Peyer's patch (tissue), 4 donors: ENCODE measurements at regions not wholly inside any gene's neighbourhood (a gene's known extent, or its start where the extent isn't known, plus 50 kb on each side); places are given as distances from the start of the nearest gene placed in this dataset.

ENCODE experiments used
- DNase-seq, 3 donors: peaks; one replicate each; pipeline ENCODE4 v3.0.0-alpha.2; 2017 to 2019
- H3K27ac ChIP-seq, 4 donors: fragments of 200-600 bp; sonication (generic); one replicate each; pipeline ENCODE4 v1.5.1; 2016 to 2019
- H3K27me3 ChIP-seq, 2 donors: fragments of 200-600 bp; sonication (generic); one replicate each; pipeline ENCODE4 v1.5.1; 2019
- H3K36me3 ChIP-seq, 3 donors: fragments of 200-600 bp; sonication (generic); one replicate each; pipeline ENCODE4 v1.5.1; 2016 to 2019
- H3K4me1 ChIP-seq, 4 donors: fragments of 200-600 bp; sonication (generic); one replicate each; pipeline ENCODE4 v1.5.1; 2016 to 2019
- H3K4me3 ChIP-seq, 4 donors: fragments of 200-600 bp; sonication (generic); 1 replicate in 3 of 4; 2 replicates in 1 of 4; pipeline ENCODE4 v1.5.1; 2016 to 2019; ENCODE audit warnings: mild to moderate bottlenecking in 1 of 4
- H3K9me3 ChIP-seq, 4 donors: fragments of 200-600 bp; sonication (generic); one replicate each; pipeline ENCODE4 v1.5.1; 2016 to 2019; ENCODE audit warnings: mild to moderate bottlenecking in 1 of 4
- CTCF ChIP-seq, 6 experiments: fragments of 450-650 bp in 4 of 6; fragments of 200-600 bp in 2 of 6; sonication (generic) in 1 of 6; IDR thresholded peaks; one replicate each; pipeline ENCODE4 v1.5.1; 2017 to 2019; ENCODE audit warnings: antibody characterized with exemption in 6 of 6, mild to moderate bottlenecking in 3 of 6, moderate library complexity in 1 of 6
- POLR2A ChIP-seq, 2 donors: fragments of 450-650 bp; IDR thresholded peaks; one replicate each; pipeline ENCODE4 v1.5.1; 2017; ENCODE audit warnings: antibody characterized with exemption in 2 of 2, mild to moderate bottlenecking in 2 of 2, moderate library complexity in 2 of 2

DNA sequence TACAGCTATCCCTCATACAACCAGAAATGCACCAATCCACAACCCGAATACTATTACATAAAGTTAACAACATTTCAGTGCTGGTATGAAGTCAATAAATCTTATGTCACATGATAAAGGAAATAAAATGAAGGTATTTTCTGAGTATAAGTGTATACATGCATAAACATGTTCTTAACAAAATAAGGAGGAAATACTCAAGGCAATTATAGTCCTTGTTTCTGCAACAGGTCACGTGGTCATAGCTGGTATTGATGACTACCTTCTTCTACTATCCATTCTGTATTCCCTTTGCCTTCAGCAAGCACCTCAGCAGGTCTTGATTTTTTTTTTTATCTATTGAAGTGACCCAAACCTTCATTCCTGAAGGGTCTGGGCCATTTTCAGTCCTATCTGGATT is 675.6 kb downstream of the RPL10L start:
- DNase-seq, result no peak
- Histone ChIP-seq H3K36me3 (no peaks in the 10 kb centered on the region), H3K27me3 (no peaks in the 10 kb centered on the region), H3K4me1 (no peaks in the 10 kb centered on the region), H3K9me3 (no peaks in the 10 kb centered on the region), H3K27ac (no peak overlapping the region), H3K4me3 (no peak overlapping the region)
- TF ChIP-seq CTCF (IDR thresholded peaks at IDR 0.05) (no peak), POLR2A (IDR thresholded peaks at IDR 0.05) (no peak)

GRCh38 chr14:45972416-45972815 is 679.2 kb downstream of the RPL10L start:
- Histone ChIP-seq H3K27ac (no peak overlapping the region), H3K36me3 (no peaks in the 10 kb centered on the region), H3K4me1 (no peaks in the 10 kb centered on the region), H3K27me3 (no peaks in the 10 kb centered on the region), H3K9me3 (no peaks in the 10 kb centered on the region), H3K4me3 (no peak overlapping the region)
- DNase-seq, result no peak
- no peak for TF ChIP-seq POLR2A (IDR thresholded peaks at IDR 0.05)
- TF ChIP-seq CTCF (IDR thresholded peaks at IDR 0.05), result no peak

- H3K27me3 ChIP-seq, result no peaks in the 10 kb centered on the region
- no peaks in the 10 kb centered on the region for H3K4me1 ChIP-seq
- no peak overlapping the region for H3K4me3 ChIP-seq
- no peak for DNase-seq
- H3K9me3 ChIP-seq, result no peaks in the 10 kb centered on the region
- TF ChIP-seq CTCF (IDR thresholded peaks at IDR 0.05), result no peak
- no peak for TF ChIP-seq POLR2A (IDR thresholded peaks at IDR 0.05)
- H3K36me3 ChIP-seq, result no peaks in the 10 kb centered on the region
- H3K27ac ChIP-seq, result no peak overlapping the region
Observed at GRCh38 chr14:45970621-45971020, 681.0 kb downstream of the RPL10L start.

DNA sequence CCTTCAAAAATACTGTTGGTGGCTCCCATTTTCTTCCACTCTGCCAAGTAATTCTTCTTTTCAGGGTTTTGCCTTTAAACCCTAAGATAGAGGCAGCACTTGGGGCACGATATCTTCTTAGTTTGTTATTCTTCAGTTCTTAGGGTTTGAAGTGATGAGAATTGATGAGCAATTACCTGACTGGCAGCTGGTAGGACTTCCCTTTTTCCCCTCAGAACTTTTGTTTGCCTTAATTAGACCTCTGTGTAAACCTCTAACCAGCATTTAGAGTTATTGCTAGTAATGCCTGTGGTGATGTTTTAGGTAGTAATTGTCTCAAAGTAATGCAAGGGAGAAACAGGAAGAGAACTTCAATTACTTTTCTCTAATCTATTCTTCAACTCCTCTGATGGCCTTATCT is 683.5 kb downstream of the RPL10L start:
- Histone ChIP-seq H3K27me3 (no peaks in the 10 kb centered on the region), H3K4me1 (no peaks in the 10 kb centered on the region), H3K27ac (no peak overlapping the region), H3K9me3 (no peaks in the 10 kb centered on the region), H3K4me3 (no peak overlapping the region), H3K36me3 (no peaks in the 10 kb centered on the region)
- TF ChIP-seq CTCF (IDR thresholded peaks at IDR 0.05) (no peak), POLR2A (IDR thresholded peaks at IDR 0.05) (no peak)
- DNase-seq, result no peak

GRCh38 chr14:45949479-45949878 is 696.5 kb upstream of the MIS18BP1 start:
- TF ChIP-seq POLR2A (IDR thresholded peaks at IDR 0.05) (no peak), CTCF (IDR thresholded peaks at IDR 0.05) (no peak)
- Histone ChIP-seq H3K4me1 (no peaks in the 10 kb centered on the region), H3K36me3 (no peaks in the 10 kb centered on the region), H3K27me3 (no peaks in the 10 kb centered on the region), H3K27ac (no peak overlapping the region), H3K9me3 (no peaks in the 10 kb centered on the region), H3K4me3 (no peak overlapping the region)
- DNase-seq, result no peak

DNA sequence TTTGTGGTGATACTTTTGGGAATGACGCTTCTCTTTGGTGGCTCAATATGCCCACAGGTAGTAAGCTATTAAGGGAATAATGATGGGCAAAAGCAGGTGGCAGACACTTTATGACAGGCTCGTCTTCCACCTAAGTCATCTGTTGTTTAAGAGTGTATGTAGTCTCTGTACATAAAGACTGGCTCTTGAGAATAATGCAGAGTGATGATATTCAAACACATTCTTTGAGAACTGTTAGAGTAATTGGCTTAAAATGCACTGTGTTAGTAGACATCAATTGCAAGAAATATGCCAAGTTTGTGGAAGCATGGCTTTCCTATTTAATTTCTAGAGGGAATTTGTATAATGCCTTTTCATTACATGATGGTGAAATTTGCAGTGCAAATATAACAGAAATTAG is 694.8 kb upstream of the MIS18BP1 start:
- no peak for DNase-seq
- Histone ChIP-seq H3K27me3 (no peaks in the 10 kb centered on the region), H3K27ac (no peak overlapping the region), H3K36me3 (no peaks in the 10 kb centered on the region), H3K9me3 (no peaks in the 10 kb centered on the region), H3K4me1 (no peaks in the 10 kb centered on the region), H3K4me3 (no peak overlapping the region)
- no peak for TF ChIP-seq POLR2A (IDR thresholded peaks at IDR 0.05)
- TF ChIP-seq CTCF (IDR thresholded peaks at IDR 0.05), result no peak
